ENCODE measurements at regions not wholly inside any gene's neighbourhood (a gene's known extent, or its start where the extent isn't known, plus 50 kb on each side); places are given as distances from the start of the nearest gene placed in this dataset.

- TF ChIP-seq TFAP4 (CRISPR knock-in tag; IDR thresholded peaks at IDR 0.05; ENCODE audit: borderline replicate concordance) (no peak), REST (IDR thresholded peaks at IDR 0.05; ENCODE audit: borderline replicate concordance) (no peak), REST (CRISPR knock-in tag; IDR thresholded peaks at IDR 0.05; ENCODE audit: low read depth) (no peak), SRSF7 (optimal IDR thresholded peaks at IDR 0.05; ENCODE audit: low read depth, low read length) (no peak)
Measured at GRCh38 chr6:74187811-74188210, 491.8 kb downstream of the CD109 start (continued).

Data from K562 (cell line).